Trophoblast cell (in vitro differentiated cells and primary cell): ENCODE measurements at regions not wholly inside any gene's neighbourhood (a gene's known extent, or its start where the extent isn't known, plus 50 kb on each side); places are given as distances from the start of the nearest gene placed in this dataset.

Experiments
- DNase-seq, 2 donors: peaks; one replicate each; pipeline ENCODE4 v3.0.0-alpha.2; 2016
- H2AFZ ChIP-seq: 2 replicates; pipeline ENCODE4 v1.6.1; 2013; ENCODE audit warnings: low read length, moderate library complexity, mild to moderate bottlenecking; ENCODE audit not compliant: insufficient read depth, poor library complexity
- H2AK5ac ChIP-seq: 2 replicates; pipeline ENCODE4 v1.6.1; 2013; ENCODE audit warnings: mild to moderate bottlenecking, low read length
- H2BK120ac ChIP-seq: 2 replicates; pipeline ENCODE4 v1.6.1; 2013; ENCODE audit warnings: low read length, mild to moderate bottlenecking, moderate library complexity; ENCODE audit not compliant: insufficient read depth, poor library complexity
- H2BK12ac ChIP-seq: 2 replicates; pipeline ENCODE4 v1.6.1; 2013; ENCODE audit warnings: mild to moderate bottlenecking, low read length, moderate library complexity
- H2BK5ac ChIP-seq: 2 replicates; pipeline ENCODE4 v1.6.1; 2013; ENCODE audit warnings: low read length, low read depth, moderate library complexity, mild to moderate bottlenecking; ENCODE audit not compliant: poor library complexity
- H3K14ac ChIP-seq: 2 replicates; pipeline ENCODE4 v1.6.1; 2013; ENCODE audit warnings: mild to moderate bottlenecking, low read length
- H3K18ac ChIP-seq: 2 replicates; pipeline ENCODE4 v1.6.1; 2013; ENCODE audit warnings: mild to moderate bottlenecking, low read length
- H3K23ac ChIP-seq: 2 replicates; pipeline ENCODE4 v1.6.1; 2013; ENCODE audit warnings: low read length
- H3K27ac ChIP-seq: 2 replicates; pipeline ENCODE4 v1.5.1; 2013; ENCODE audit warnings: low read depth, mild to moderate bottlenecking, inconsistent platforms, low read length, moderate library complexity
- H3K27me3 ChIP-seq: 2 replicates; pipeline ENCODE4 v1.6.1; 2013; ENCODE audit warnings: inconsistent platforms, mild to moderate bottlenecking, low read length, moderate library complexity; ENCODE audit not compliant: insufficient read depth
- H3K36me3 ChIP-seq, 2 experiments: 1 replicate in 1 of 2; 2 replicates in 1 of 2; pipeline ENCODE4 v1.6.1; 2013; ENCODE audit warnings: low read length in 2 of 2, mild to moderate bottlenecking in 2 of 2, moderate library complexity in 1 of 2; ENCODE audit not compliant: insufficient read depth in 2 of 2, control insufficient read depth in 1 of 2
- H3K4ac ChIP-seq: 2 replicates; pipeline ENCODE4 v1.6.1; 2013; ENCODE audit warnings: low read depth, mild to moderate bottlenecking, low read length, moderate library complexity
- H3K4me1 ChIP-seq, 2 experiments: 1 replicate in 1 of 2; 2 replicates in 1 of 2; pipeline ENCODE4 v1.6.1; 2013; ENCODE audit warnings: low read length in 2 of 2, mild to moderate bottlenecking in 2 of 2, moderate library complexity in 1 of 2; ENCODE audit not compliant: insufficient read depth in 2 of 2, control insufficient read depth in 1 of 2
- H3K4me2 ChIP-seq: 2 replicates; pipeline ENCODE4 v1.6.1; 2013; ENCODE audit warnings: inconsistent platforms, mild to moderate bottlenecking, low read length, moderate library complexity
- H3K4me3 ChIP-seq: 2 replicates; pipeline ENCODE4 v1.5.1; 2013; ENCODE audit warnings: mild to moderate bottlenecking, low read depth, low read length, inconsistent platforms
- H3K79me1 ChIP-seq: one replicate; pipeline ENCODE4 v1.6.1; 2013; ENCODE audit warnings: low read length
- H3K79me2 ChIP-seq: 2 replicates; pipeline ENCODE4 v1.6.1; 2013; ENCODE audit warnings: low read length, mild to moderate bottlenecking; ENCODE audit not compliant: control insufficient read depth, insufficient read depth, poor library complexity
- H3K9ac ChIP-seq: 2 replicates; pipeline ENCODE4 v1.6.1; 2013; ENCODE audit warnings: mild to moderate bottlenecking, low read length
- H3K9me3 ChIP-seq: 2 replicates; pipeline ENCODE4 v1.6.1; 2013; ENCODE audit warnings: low read depth, mild to moderate bottlenecking, control low read depth, inconsistent platforms, low read length; ENCODE audit not compliant: insufficient read depth
- H4K12ac ChIP-seq: 2 replicates; pipeline ENCODE4 v1.6.1; 2013; ENCODE audit warnings: low read depth, mild to moderate bottlenecking, low read length, moderate library complexity
- H4K8ac ChIP-seq: 2 replicates; pipeline ENCODE4 v1.6.1; 2013; ENCODE audit warnings: low read depth, mild to moderate bottlenecking, low read length, moderate library complexity
- H4K91ac ChIP-seq: one replicate; pipeline ENCODE4 v1.6.1; 2013; ENCODE audit warnings: low read depth, mild to moderate bottlenecking, low read length, moderate library complexity
- WGBS: extraction: QIAGEN DNeasy Blood & Tissue Kit; methylation state at CpG from one replicate; pipeline ENCODE4 v1.1.7; 2013; ENCODE audit warnings: missing lambda C conversion rate; ENCODE audit not compliant: insufficient read length, insufficient coverage; ENCODE audit errors: extremely low coverage; 5-methylcytosine and 5-hydroxymethylcytosine counted together

GRCh38 chr1:90411185-90411584 lies 305.9 kb downstream of the BARHL2 start:
- Histone ChIP-seq H3K23ac (no peak overlapping the region), H2AFZ (no peak overlapping the region), H3K9ac (no peak overlapping the region), H3K27me3 (no peaks in the 10 kb centered on the region), H4K91ac (no peak overlapping the region), H4K12ac (no peak overlapping the region), H4K8ac (no peak overlapping the region), H3K79me2 (no peaks in the 10 kb centered on the region), H3K79me1 (no peaks in the 10 kb centered on the region), H3K4ac (no peak overlapping the region), H3K4me1 (no peaks in the 10 kb centered on the region), H3K27ac (no peak overlapping the region), H3K14ac (no peak overlapping the region), H2BK120ac (no peak overlapping the region), H3K9me3 (no peaks in the 10 kb centered on the region), H3K18ac (no peak overlapping the region), H3K4me2 (no peak overlapping the region), H2AK5ac (no peak overlapping the region), H3K4me3 (no peak overlapping the region), H3K36me3 (no peaks in the 10 kb centered on the region), H2BK12ac (no peak overlapping the region), H2BK5ac (no peak overlapping the region)
- DNase-seq: peak in 1 of 2 donors; percentile 1
- no CpG with 5 or more reads among the region's 3 CpGs for WGBS

DNA sequence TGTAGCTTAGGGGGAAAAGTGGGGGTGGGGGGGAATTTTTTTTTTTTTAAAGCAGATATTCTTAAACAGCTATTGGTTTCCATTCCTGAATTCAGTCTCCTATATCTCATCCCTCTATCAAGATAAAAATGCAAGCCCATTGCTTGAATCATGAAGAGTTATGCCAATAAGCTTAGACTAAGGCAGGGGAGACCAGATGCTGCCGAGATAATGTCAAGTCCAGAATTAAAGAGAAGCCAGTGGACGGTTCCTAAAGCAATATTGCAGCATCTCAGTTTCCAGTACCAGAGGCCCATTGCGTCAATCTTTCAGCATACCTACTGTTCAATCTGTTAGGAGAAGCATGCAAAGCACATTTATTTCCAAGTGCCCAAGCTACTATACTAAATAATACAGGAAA lies 309.4 kb downstream of the BARHL2 start:
- WGBS: no CpG with 5 or more reads among the region's 3 CpGs

GRCh38 chr1:90405726-90406125 lies 311.4 kb downstream of the BARHL2 start:
- Histone ChIP-seq H2BK5ac (no peak overlapping the region), H3K27ac (no peak overlapping the region), H3K18ac (no peak overlapping the region), H3K79me2 (no peaks in the 10 kb centered on the region), H4K91ac (no peak overlapping the region), H3K14ac (no peak overlapping the region), H3K23ac (no peak overlapping the region), H2BK12ac (no peak overlapping the region), H3K4me3 (no peak overlapping the region), H2AK5ac (no peak overlapping the region), H3K27me3 (no peaks in the 10 kb centered on the region), H3K4me2 (no peak overlapping the region), H3K36me3 (no peaks in the 10 kb centered on the region), H4K8ac (no peak overlapping the region), H2BK120ac (no peak overlapping the region), H3K4me1 (peaks cover 3 to 5% of the 10 kb centered on the region in 2 experiments), H3K4ac (no peak overlapping the region), H2AFZ (no peak overlapping the region), H4K12ac (no peak overlapping the region), H3K9ac (no peak overlapping the region), H3K79me1 (peaks cover 2% of the 10 kb centered on the region), H3K9me3 (no peaks in the 10 kb centered on the region)
- DNase-seq: peak in 1 of 2 donors; percentile 16
- no CpG with 5 or more reads among the region's 4 CpGs for WGBS

More for the DNA sequence above, 309.4 kb downstream of the BARHL2 start:
- Histone ChIP-seq H3K4me3 (no peak overlapping the region), H3K79me2 (no peaks in the 10 kb centered on the region), H3K79me1 (peaks cover 2% of the 10 kb centered on the region), H2AFZ (no peak overlapping the region), H3K14ac (no peak overlapping the region), H2BK120ac (no peak overlapping the region), H4K91ac (no peak overlapping the region), H3K36me3 (no peaks in the 10 kb centered on the region), H3K9me3 (no peaks in the 10 kb centered on the region), H3K27ac (no peak overlapping the region), H2BK12ac (no peak overlapping the region), H3K4ac (no peak overlapping the region), H3K27me3 (no peaks in the 10 kb centered on the region), H3K23ac (no peak overlapping the region), H4K8ac (no peak overlapping the region), H3K4me2 (no peak overlapping the region), H3K9ac (no peak overlapping the region), H2AK5ac (no peak overlapping the region), H2BK5ac (no peak overlapping the region), H3K18ac (no peak overlapping the region), H4K12ac (no peak overlapping the region), H3K4me1 (peaks cover 3 to 5% of the 10 kb centered on the region in 2 experiments)
- DNase-seq: peak; percentile 46 to 66

GRCh38 chr1:90402893-90403849 lies 313.9 kb downstream of the BARHL2 start:
- Histone ChIP-seq H2BK5ac (peak overlapping the region; percentile 73), H4K91ac (peak overlapping the region; percentile 61), H3K4me3 (no peak overlapping the region), H3K79me2 (no peaks in the 10 kb centered on the region), H3K79me1 (peaks cover 2% of the 10 kb centered on the region), H3K4ac (peak overlapping the region; percentile 44), H2AFZ (no peak overlapping the region), H3K18ac (peak overlapping the region; percentile 61), H3K9me3 (no peaks in the 10 kb centered on the region), H3K27ac (peak overlapping the region; percentile 79), H4K8ac (no peak overlapping the region), H2BK120ac (no peak overlapping the region), H3K14ac (no peak overlapping the region), H3K23ac (no peak overlapping the region), H3K4me2 (peak overlapping the region; percentile 48), H2BK12ac (peak overlapping the region; percentile 36), H3K27me3 (no peaks in the 10 kb centered on the region), H3K36me3 (no peaks in the 10 kb centered on the region), H2AK5ac (no peak overlapping the region), H4K12ac (no peak overlapping the region), H3K4me1 (peaks cover 3 to 5% of the 10 kb centered on the region in 2 experiments), H3K9ac (no peak overlapping the region)
- WGBS: no CpG with 5 or more reads among the region's 5 CpGs
- peak; percentile 84 to 94 for DNase-seq
